DMS114 treated with DMSO at 0.1 percent for 48 hours (cell line): ENCODE measurements at regions not wholly inside any gene's neighbourhood (a gene's known extent, or its start where the extent isn't known, plus 50 kb on each side); places are given as distances from the start of the nearest gene placed in this dataset.

Source experiments
- DNase-seq: peaks from one replicate; lab custom pipeline; 2025; ENCODE audit not compliant: unreplicated experiment; lab: John Stamatoyannopoulos, UW

DNA sequence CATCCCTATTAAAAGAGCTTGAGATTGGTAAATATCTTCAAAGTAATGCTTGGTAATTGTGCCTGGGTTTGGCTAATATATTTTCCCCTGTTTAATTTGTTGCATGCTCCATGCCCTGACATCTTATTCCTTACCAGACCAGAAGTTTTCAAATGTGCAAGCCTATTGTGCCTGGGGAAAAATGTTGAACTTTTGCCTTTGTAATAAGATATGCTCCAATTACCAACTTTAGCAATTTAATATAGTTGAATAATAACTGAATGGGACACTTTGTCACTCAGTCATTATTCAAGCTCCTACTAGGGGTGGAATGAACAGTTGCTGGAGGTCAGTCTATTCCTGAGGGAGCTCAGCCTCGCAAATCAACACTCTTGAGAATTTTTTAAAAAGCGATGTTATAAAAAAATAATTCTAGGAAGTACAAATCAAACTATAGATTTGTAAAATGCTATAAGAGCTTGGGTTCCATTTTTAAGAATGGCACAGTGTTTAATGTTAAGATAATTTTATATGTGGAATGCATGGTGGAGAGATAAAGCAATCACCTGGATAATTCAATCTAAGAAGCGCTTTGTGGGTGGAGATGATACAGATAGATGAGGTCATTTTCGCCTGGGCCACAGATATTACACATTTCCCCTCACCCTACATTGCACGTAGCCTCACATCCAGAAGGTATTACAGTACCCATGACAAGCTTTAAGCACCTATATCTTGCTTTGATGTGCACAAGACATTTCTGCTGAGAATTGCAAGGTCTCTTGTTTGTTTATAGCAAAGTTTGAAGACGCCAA, 231.8 kb downstream of the PIK3R1 start:
- DNase-seq: no peak

DNA sequence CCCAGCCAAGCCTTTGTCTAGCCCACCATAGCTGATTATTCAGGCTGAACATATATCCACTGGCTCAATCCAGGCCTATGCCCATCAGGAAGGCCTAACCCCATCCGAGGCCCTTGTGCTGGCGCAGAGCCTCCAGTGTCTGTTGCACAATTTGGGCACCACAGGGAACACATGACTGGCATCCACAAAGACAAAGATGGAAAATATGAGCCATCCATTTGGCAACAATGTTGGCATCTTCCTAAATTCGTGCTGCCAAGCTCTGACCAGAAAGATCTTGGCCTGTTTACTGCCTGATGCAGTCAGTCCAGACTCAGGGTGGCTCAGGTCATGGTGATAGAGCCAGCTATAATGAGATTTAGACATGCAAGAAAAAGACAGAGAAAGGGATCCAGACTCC, 233.8 kb downstream of the PIK3R1 start:
- no peak for DNase-seq

DNA sequence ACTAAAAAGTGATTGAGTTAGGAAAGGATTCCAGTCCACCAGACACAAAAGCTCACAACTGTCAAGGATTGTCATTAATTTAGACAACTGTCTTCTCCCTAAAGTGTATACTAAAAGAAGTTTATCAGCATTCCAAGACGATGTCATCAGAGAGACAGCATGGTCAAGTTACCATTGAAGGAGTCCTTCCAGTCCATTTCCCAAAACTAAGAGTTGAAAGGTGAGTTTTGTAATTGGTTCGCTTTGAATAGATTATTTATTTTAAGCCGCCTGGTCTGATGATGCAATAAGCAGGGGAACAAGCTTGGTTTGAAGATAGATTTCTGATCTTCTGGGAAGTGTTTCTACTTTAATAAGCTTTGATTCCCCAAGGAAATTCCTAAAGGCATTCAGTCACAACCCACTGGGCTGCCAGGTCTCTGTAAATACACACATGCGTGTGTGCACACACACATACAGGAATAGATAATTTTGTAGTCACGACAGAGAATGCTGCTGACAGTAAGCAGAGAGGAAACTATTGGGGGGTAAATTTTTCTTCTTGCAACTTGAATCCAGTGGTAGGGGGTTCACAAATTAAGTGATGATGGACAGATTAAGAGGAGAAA, 234.8 kb downstream of the PIK3R1 start:
- DNase-seq: no peak

DNA sequence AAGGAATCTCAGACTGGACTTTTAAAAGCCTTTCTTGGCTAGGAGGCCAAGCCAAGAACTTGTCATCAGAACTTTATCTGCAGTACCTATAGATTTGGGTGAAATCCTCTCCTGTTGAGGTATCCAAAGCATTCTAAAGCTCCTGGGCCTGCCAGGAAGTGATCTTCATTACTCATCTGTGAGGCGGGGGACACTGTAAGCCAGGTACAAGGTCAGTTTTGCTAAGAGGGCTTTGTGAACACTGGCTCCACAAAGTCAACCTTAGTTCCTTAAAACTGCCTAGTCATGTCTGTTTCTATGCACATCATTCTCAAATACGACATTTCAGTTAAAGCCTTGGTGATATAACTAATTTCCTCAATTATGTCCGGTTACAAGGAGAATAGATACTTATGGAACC, 236.7 kb downstream of the PIK3R1 start:
- no peak for DNase-seq

DNA sequence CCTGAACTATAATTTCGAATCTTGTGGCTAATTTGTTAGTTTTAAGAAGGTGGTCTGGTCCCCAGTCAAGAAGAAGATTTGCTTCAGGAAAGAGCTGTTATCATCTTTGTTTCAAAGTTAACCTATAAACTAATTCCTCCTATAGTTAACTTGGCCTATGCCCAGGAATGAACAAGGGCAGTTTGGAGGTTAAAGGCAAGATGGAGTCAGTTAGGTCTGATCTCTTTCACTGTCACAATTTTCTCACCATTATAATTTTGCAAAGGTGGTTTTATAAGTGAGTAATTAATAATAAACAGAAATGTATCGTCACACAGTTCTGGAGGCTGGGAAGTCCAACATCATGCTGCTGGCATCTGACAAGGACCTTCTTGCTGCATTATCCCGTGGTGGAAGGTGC, 238.6 kb downstream of the PIK3R1 start:
- DNase-seq: no peak

DNA sequence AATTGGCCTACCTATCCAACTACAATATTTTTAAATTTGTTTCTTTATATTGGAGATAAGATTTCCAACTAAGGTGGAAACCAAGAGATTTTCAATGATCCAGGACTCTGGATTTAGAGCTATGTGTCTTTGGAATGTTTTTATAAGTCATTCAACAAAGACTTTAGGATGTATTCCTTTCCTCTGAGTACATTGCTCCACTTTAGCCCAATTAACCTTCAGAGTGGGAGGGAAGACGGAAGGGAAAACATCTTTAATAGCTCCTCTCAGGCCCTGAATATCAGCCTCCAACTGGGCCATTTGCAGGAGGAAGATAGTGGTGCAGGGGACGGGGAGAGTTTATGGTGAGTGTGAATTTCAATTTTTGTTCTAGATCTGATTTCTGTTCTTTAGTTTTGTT, 239.2 kb downstream of the PIK3R1 start:
- DNase-seq: no peak

DNA sequence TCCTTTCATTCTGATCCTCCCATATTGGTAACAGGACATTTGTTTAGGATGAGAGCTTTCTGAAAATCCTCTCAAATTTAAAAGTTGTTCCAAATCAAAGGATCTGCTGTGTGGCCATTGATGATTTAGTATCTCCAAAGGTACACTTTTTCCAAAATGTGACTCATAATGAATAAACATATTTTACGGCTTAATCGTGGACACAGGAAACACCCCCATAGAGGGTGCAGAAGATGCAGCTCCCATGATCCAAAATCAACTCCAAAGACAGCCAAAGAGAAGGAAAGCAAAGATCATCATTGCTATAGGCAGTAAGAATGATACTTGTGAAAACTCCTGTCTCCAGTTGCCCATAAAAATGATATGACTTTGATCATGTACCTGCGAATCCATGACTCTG, 239.7 kb downstream of the PIK3R1 start:
- DNase-seq: no peak

DNA sequence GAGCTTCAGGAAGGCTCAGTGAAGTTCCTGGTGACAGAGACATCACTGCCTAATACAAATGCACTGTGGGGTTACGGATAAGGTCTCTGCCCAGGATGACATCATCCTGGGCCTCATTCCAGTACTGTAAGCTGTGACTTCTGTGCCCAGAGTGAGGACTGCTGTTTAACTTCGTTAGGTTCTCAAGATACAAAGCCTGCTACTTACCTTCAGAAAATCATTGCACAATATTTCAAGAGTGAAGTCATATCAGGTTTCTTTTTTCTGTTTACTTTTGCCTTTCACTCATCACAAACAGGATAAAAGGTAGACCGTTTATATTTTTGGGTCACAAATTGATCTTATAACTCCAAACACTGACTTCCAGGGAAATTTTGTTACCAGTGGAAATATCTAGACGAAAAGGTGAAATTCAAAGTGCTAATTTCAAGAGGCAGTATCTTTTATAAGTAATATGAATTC, 241.2 kb downstream of the PIK3R1 start:
- no peak for DNase-seq

DNA sequence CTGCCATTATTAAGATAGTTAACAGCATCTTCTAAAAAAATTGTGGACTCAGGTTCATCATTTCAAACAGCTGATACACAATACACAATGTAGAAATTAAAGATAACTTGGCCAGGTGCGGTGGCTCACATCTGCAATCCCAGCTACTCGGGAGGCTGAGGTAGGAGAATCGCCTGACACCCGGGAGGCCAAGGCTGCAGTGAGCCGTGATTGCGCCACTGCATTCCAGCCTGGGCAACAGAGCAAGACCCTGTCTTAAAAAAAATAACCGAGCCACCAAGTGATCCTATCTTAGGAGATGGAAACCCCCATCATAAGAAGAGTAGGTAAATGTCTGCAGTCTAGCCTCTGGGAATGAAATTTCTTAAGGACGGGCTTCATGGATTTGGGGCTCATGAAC, 241.7 kb downstream of the PIK3R1 start:
- DNase-seq: no peak

DNA sequence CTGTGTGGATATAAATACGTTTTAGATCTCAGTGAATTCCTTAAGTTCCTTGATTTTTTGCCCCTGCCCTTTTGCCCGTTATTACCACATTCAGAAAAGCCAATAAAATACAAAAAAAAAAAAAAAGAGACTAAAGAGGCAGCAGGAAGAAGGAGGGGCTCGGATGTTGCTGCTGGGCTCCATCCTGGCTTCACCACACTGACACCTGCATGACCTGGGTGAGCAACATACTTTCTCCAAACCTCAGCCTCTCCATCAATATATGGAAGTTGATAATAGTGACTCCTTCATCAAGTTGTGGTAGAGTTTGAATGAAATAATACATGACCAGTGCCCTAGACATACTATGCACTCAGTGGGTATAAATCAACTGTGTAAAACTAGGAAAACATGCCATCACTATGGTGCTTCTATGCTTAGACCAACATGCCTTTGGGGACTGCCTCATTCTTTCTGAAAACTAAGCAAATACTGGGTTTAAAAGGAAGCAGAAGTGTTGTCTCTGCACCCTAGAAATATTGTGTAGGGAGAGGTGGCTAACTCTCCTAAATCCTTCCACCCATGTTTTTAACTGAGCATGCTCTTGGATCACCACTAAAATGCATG, 243.0 kb downstream of the PIK3R1 start:
- DNase-seq: no peak

DNA sequence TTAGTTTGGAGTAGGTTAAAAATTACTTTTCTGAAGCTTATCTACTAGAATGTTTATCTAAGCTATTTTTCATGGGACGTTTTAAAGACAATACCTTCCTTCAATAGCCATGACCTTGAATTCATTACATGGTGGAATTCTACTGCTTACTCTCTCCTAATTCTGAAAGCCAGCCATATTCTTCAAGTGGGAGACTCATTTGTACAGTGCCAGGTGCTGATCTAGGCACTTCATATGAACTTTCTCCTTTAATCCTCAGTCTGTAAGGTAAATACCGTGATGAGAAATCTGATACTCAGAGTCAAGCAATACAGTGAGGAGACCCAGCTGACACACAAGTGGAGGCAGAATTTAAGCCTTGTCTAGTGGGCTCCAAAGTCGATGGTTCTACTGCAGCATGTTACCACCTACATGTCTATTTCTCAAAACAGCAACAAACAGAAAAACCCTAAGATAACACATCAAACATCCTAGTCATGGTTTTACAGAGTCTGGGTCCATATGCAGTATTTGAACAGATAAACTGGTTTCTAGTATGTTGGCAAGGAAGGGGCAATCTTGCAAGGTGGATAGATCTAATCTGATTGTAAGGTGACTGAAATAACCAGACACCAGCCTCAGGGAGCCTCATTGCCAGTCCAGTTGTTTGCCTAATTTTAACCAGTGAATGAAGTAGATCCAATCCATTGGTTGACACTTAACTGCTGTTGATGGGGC, 243.7 kb downstream of the PIK3R1 start:
- DNase-seq: no peak

DNA sequence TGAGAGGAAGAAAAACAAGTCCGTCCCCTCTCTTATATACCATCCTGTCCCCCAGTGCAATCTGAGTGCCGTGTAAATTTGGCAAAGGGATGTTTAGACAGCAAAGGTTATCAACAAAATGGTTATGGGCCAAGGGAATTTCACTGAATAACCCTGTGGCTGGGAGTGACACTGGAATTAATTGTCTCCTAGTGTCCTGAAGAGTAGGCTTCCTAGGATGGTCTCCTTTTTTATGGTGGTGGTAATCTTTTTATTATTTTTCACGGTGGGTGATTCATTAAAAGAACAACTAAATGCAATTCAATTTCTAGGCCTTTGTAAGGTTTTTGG, 244.2 kb downstream of the PIK3R1 start:
- DNase-seq: no peak

DNA sequence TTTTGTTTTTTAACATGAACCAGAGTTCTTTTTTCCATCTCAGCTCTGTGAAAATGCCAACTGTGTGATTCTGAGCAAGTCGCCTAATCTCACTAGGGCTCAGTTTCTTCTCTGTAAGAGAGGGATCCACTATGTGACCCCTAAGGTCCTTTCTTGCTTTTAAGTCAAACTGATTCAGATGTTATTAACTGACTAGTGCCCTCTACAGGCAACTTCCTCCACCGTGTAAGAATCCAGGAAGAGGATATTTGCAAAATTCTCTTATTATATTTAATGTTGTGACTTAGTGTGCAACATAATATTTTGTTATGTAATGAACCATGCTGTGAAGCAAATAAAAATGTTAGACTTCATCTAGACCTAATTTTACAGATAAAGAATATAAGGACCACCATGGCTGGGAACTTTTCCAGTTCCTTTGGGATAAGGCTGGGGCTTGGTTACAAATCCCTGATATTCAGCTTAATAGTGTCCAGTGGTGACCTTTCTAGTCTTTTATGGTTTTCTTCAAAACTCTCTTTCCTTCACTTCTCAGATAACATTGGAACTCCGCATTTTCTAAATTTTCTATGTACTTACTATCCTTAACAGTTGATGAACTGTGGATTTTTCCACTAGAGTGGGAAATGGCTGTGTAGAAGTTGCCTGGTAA, 244.7 kb downstream of the PIK3R1 start:
- DNase-seq: no peak

DNA sequence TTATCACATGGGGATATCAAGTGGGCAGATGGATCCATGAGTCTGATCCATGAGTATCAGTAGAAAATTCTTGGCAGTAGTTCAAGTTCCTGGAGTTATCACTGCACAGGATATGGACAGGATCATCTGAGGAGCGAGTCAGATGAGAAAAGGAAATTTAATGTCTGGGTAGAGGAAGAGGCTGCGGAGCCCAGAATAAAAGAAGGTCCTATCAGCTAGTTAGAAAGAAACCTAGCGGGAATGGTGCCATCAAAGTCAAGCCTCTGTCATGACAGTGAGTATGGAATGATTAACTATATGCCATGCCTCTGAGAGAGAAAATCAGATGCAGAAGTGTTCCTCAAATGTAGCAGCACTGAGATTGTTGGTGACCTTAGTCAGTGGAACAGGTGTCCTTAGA, 248.1 kb downstream of the PIK3R1 start:
- DNase-seq: no peak

DNA sequence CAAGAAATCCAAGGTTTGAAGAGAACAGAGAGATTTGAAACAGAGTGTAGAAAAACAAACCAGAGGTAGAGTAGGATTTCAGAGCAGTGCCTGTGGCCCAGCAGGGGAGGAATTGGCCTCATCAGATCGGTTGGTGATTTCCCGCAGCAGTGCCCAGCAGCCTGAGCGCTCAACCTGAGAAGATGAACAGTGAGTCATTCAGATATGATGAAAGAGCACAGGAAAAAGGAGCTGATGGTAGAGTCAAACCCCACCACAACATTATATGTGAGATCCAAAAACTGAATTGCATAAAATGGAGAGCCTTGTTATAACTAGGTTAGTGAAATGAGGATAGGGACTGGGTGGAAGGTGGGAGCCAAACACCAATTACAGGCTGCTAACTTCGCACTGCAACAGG, 248.9 kb downstream of the PIK3R1 start:
- no peak for DNase-seq

DNA sequence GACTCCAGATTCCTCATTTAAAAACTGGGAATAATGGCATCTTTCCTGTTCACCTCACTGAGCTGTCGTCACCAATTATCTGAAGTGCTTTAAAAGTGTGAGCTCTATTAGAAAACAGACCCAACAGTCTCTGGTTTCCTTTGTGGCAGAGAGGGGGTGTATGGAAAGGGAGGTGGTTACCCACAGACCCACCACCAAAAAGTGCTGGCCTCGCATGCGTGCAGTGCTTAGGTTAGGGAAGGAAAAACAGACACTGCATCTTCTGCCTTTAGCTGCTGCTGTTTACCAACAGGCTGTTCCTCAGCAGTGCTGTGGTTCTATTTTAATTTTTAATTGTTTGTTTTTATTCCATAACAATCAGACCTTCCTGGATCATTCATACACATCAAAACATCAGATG, 249.6 kb downstream of the PIK3R1 start:
- no peak for DNase-seq

DNA sequence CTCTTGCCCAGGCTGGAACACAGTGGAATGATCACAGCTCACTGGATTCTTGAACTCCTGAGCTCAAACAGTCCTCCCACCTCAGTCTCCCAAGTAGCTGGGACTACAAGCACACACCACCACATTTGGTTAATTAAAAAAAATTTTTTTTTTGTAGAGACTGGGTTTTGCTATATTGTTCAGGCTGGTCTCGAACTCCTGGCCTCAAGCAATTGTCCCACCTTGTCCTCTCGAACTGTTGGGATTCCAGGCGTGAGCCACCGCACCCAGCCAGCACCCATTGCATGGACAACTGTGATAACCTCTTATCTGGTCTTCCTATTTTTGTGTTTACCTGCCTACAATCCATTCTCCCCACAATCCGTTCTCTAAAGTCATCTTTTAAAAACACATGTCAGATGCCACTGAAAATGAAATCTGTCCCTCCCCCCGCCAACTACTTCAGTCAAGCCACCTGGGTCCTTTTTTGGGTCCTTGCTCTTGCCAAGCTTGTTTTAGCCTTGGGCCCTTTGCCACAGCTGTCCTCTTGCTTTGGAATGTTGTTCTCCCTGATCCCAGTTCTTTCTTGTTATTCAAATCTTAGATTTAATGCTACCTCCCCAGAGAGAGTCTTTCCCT, 250.5 kb downstream of the PIK3R1 start:
- DNase-seq: no peak

DNA sequence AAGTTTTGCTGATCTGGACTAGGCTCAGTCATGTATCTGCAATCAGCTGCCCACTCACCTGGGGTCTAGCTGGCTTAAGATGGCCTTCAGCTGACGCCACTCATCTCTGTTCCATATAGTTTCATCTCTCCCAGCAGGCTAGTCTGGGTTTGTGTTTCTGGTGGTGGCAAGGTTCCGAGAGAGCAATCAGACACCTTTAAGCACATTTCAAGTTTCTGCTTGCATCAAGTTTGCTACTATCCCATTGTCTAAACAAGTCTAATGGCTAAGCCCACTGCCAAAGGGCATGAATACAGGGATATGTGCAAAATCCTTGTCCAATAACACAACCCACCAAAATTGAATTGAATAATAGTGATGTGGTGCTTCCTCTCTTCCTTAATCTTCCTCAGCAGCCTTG, 251.7 kb downstream of the PIK3R1 start:
- no peak for DNase-seq

DNA sequence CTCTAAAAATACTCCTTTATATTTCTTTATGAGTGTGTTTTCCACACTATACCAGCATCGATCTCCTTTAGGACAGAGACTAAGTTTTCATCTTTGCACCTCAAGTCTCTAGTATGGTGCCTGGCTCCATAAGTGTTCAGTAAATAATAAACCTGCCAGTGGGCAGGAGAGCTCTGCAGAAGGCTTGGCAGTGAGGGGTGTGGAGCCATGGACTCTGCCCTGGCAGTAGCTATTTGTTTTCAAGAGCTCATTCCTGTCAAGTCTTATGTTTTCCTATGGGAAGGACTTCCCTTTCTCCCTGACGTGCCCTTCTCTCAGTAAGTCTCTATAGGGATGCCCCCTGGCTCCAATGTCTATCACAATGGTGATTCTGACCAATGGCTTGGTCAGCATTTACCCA, 252.2 kb downstream of the PIK3R1 start:
- no peak for DNase-seq

DNA sequence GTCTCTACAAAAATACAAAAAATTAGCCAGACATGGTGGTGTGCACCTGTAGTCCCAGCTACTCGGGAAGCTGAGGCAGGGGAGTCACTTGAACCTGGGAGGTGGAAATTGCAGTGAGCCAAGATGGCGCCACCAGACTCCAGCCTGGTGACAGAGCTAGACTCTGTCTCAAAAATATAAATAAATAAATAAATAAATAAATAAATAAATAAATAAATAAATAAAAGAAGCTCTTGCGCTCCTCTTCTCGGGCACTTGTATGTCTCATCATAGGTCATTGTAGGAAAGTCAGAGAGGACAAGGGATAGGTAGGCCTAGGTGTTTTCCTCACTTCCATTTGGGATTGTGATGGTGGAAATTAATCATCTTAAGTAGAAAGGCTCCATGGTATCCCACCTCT, 252.8 kb downstream of the PIK3R1 start:
- no peak for DNase-seq

DNA sequence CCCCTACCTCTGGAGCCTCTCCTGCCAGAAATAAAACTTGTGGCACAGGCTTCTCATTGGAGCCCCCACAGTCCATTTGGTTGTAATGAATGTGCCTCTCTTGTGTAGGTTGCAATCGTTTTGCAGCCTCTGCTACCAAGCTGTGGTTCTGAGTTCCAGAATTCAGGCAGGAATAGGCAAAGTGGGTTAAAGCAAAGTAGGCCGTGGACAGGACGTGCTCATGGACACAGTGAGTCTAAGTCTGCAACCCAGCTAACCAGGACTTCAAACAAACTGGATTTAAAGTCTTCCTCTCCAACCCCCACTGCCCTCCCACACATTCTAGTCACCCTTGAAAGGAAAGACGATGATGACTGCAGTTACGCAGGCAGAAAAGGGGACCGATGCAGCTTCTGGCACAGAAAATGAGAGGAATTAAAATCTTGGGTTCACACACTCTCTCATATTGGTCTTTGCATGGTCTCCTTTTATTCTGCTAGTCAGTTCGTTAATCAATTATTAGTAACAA, 260.0 kb downstream of the PIK3R1 start:
- no peak for DNase-seq
